ENCODE measurements at regions not wholly inside any gene's neighbourhood (a gene's known extent, or its start where the extent isn't known, plus 50 kb on each side); places are given as distances from the start of the nearest gene placed in this dataset.

GRCh38 chr11:95325777-95326258, 94.8 kb upstream of the SESN3 start:
- 72 to 90% methylated on average over 3 to 8 of the region's 8 CpGs for WGBS, 2 donors (ENCODE audit: low coverage in 1 of 2)
- Histone ChIP-seq H3K4me1 (no peaks in the 10 kb centered on the region), H3K9me3 (no peaks in the 10 kb centered on the region), H3K27me3 (no peaks in the 10 kb centered on the region), H3K4me3 (no peak overlapping the region), H3K36me3 (no peaks in the 10 kb centered on the region), H3K27ac (no peak overlapping the region)
- in situ Hi-C loops (cut with MboI; ENCODE audit: low pct_ligation_motif_present in 1 of 4, low pct_unique_long_range_greater_than_20kb in 1 of 4, low sequenced_read_pairs in 3 of 4) = no loop called here
- no peak for DNase-seq
- no peak for TF ChIP-seq CTCF (IDR thresholded peaks at IDR 0.05)
- TF ChIP-seq POLR2AphosphoS5 (IDR thresholded peaks at IDR 0.05) = no peak
- TF ChIP-seq EP300 (IDR thresholded peaks at IDR 0.05; ENCODE audit: low read depth) = no peak
- TF ChIP-seq POLR2A (IDR thresholded peaks at IDR 0.05) = no peak
- intact Hi-C loops (cut with DNase I; ENCODE audit: low total_unique reads) = no loop called here

GRCh38 chr11:95324826-95325225, 93.8 kb upstream of the SESN3 start:
- 71 to 75% methylated on average over 1 of the region's 1 CpG for WGBS, 2 donors (ENCODE audit: low coverage in 1 of 2)
- intact Hi-C loops (cut with DNase I; ENCODE audit: low total_unique reads) (no loop called here), in situ Hi-C loops (cut with MboI; ENCODE audit: low pct_ligation_motif_present in 1 of 4, low pct_unique_long_range_greater_than_20kb in 1 of 4, low sequenced_read_pairs in 3 of 4) (no loop called here)
- Histone ChIP-seq H3K9me3 (no peaks in the 10 kb centered on the region), H3K36me3 (no peaks in the 10 kb centered on the region), H3K27ac (no peak overlapping the region), H3K4me3 (no peak overlapping the region), H3K27me3 (no peaks in the 10 kb centered on the region), H3K4me1 (no peaks in the 10 kb centered on the region)
- no peak for DNase-seq
- TF ChIP-seq CTCF (IDR thresholded peaks at IDR 0.05) = no peak
- TF ChIP-seq POLR2A (IDR thresholded peaks at IDR 0.05) = no peak
- no peak for TF ChIP-seq EP300 (IDR thresholded peaks at IDR 0.05; ENCODE audit: low read depth)
- TF ChIP-seq POLR2AphosphoS5 (IDR thresholded peaks at IDR 0.05) = no peak

- TF ChIP-seq EP300 (IDR thresholded peaks at IDR 0.05; ENCODE audit: low read depth) = no peak
- no peak for TF ChIP-seq CTCF (IDR thresholded peaks at IDR 0.05)
- no peak for TF ChIP-seq POLR2AphosphoS5 (IDR thresholded peaks at IDR 0.05)
- TF ChIP-seq POLR2A (IDR thresholded peaks at IDR 0.05) = no peak
- intact Hi-C loops (cut with DNase I; ENCODE audit: low total_unique reads) = no loop called here
Observed at GRCh38 chr11:95322539-95322938, 91.5 kb upstream of the SESN3 start.

GRCh38 chr11:95318498-95318897, 87.5 kb upstream of the SESN3 start:
- Histone ChIP-seq H3K36me3 (no peaks in the 10 kb centered on the region), H3K9me3 (no peaks in the 10 kb centered on the region), H3K27me3 (no peaks in the 10 kb centered on the region), H3K4me1 (peaks cover 0 to 8% (median 0%) of the 10 kb centered on the region in 4 donors), H3K4me3 (no peak overlapping the region), H3K27ac (no peak overlapping the region)
- in situ Hi-C loops (cut with MboI; ENCODE audit: low pct_ligation_motif_present in 1 of 4, low pct_unique_long_range_greater_than_20kb in 1 of 4, low sequenced_read_pairs in 3 of 4) = no loop called here
- TF ChIP-seq POLR2A (IDR thresholded peaks at IDR 0.05) (no peak), POLR2AphosphoS5 (IDR thresholded peaks at IDR 0.05) (no peak), EP300 (IDR thresholded peaks at IDR 0.05; ENCODE audit: low read depth) (no peak), CTCF (IDR thresholded peaks at IDR 0.05) (no peak)
- intact Hi-C loops (cut with DNase I; ENCODE audit: low total_unique reads) = no loop called here
- DNase-seq = no peak

More at GRCh38 chr11:95322539-95322938, 91.5 kb upstream of the SESN3 start:
- H3K36me3 ChIP-seq = no peaks in the 10 kb centered on the region
- no peak for DNase-seq
- peaks cover 0 to 8% (median 0%) of the 10 kb centered on the region in 4 donors for H3K4me1 ChIP-seq
- no peaks in the 10 kb centered on the region for H3K27me3 ChIP-seq
- H3K27ac ChIP-seq = no peak overlapping the region
- no peak overlapping the region for H3K4me3 ChIP-seq
- H3K9me3 ChIP-seq = no peaks in the 10 kb centered on the region
- in situ Hi-C loops (cut with MboI; ENCODE audit: low pct_ligation_motif_present in 1 of 4, low pct_unique_long_range_greater_than_20kb in 1 of 4, low sequenced_read_pairs in 3 of 4) = no loop called here

Measured in transverse colon (tissue), 4 donors.